GM12891 (cell line): ENCODE measurements at regions not wholly inside any gene's neighbourhood (a gene's known extent, or its start where the extent isn't known, plus 50 kb on each side); places are given as distances from the start of the nearest gene placed in this dataset.

Experiments used
- POLR2A ChIP-seq: IDR thresholded peaks from 2 replicates; pipeline ENCODE4 v1.6.1; 2011; ENCODE audit warnings: low read depth, low read length, control low read depth
- POLR2AphosphoS5 ChIP-seq: IDR thresholded peaks from 2 replicates; pipeline ENCODE4 v1.6.1; 2011; ENCODE audit warnings: low read depth, low read length, control low read depth

DNA sequence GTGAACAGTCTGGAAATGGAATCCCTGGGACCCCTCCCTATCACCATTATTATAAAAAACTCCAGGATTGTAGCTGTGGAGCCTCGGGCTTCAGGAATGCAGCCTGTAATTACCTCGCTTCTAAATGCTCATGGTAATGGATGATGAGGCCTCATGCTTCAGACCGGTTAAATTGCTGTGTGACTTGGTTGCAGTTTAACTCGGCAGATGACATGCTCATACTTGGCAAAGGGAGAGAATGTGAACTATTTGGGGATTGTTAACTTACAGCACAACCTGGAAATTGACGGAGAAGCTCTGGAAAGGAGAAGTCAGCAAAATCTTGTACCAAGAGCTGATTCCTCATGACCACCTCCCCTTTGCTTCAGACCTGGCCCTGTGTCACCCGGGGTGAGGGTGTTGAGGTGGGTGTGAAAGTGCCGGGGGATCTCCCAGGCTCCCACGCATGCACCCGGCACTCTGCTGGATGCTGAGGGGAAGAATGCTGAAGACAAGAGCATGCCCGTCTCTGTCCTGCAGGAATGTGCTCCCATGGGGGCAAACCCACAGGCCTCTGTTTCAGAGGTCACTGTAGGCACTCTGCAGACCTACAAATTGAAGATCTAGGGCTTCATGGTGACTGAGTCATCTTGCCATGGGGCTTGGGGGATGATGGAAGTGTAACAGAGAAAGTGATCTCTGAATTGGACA is 364.8 kb downstream of the RPS6KC1 start:
- TF ChIP-seq POLR2AphosphoS5 (no peak), POLR2A (no peak)
